Endothelial cell of umbilical vein (primary cell): ENCODE measurements at regions not wholly inside any gene's neighbourhood (a gene's known extent, or its start where the extent isn't known, plus 50 kb on each side); places are given as distances from the start of the nearest gene placed in this dataset.

Experiments used
- BruUV-seq: library from RNA; stranded (reverse); fragments of 400-500 nt; replicated peaks from 2 replicates; lab custom pipeline; 2021; lab: Mats Ljungman, UMichigan
- CTCF ChIA-PET: fragments of 300-600, 350-600 bp; sonication (Branson Sonifier 250); formaldehyde crosslinking; loops from one replicate; lab custom pipeline; 2021; ENCODE audit warnings: antibody characterized with exemption, inconsistent platforms; lab: Charles Lee
- POLR2A ChIA-PET: fragments of 300-600, 350-600 bp; sonication (Branson Sonifier 250); formaldehyde crosslinking; loops from one replicate; lab custom pipeline; 2021; ENCODE audit warnings: antibody characterized with exemption, inconsistent platforms; lab: Charles Lee
- DNase-seq: peaks from one replicate; pipeline ENCODE4 v3.0.0-alpha.2; 2011; ENCODE audit warnings: low read depth, low spot score
- FAIRE-seq: peaks from 2 replicates; lab custom pipeline; 2011; peaks lifted over from hg19 to GRCh38; lab: Jason Lieb, UNC
- H2AFZ ChIP-seq: 2 replicates; pipeline ENCODE4 v1.6.0; 2012; ENCODE audit warnings: low read depth, low read length, control low read depth, inconsistent platforms
- H3K27ac ChIP-seq: 2 replicates; pipeline ENCODE4 v1.5.1; 2011; ENCODE audit warnings: low read depth, mild to moderate bottlenecking, control low read depth, low read length, moderate library complexity; ENCODE audit not compliant: insufficient read depth
- H3K27me3 ChIP-seq, 2 experiments: 2 replicates each; pipeline versions ENCODE4 v1.6.0 to v1.6.1; 2011; ENCODE audit warnings: low read length in 2 of 2, mixed read lengths in 1 of 2; ENCODE audit not compliant: control insufficient read depth in 2 of 2, insufficient read depth in 2 of 2
- H3K36me3 ChIP-seq, 2 experiments: 2 replicates in 1 of 2; 3 replicates in 1 of 2; pipeline ENCODE4 v1.5.1; 2011; ENCODE audit warnings: low read length in 2 of 2, mild to moderate bottlenecking in 1 of 2, moderate library complexity in 1 of 2; ENCODE audit not compliant: control insufficient read depth in 2 of 2, insufficient read depth in 2 of 2; ENCODE audit errors: extremely low read depth in 1 of 2
- H3K4me1 ChIP-seq: 3 replicates; pipeline ENCODE4 v1.5.1; 2011; ENCODE audit warnings: mild to moderate bottlenecking, low read length; ENCODE audit not compliant: control insufficient read depth, insufficient read depth; ENCODE audit errors: extremely low read depth
- H3K4me2 ChIP-seq: 2 replicates; pipeline ENCODE4 v1.6.1; 2011; ENCODE audit warnings: low read length, control low read depth, mixed read lengths; ENCODE audit not compliant: insufficient read depth
- H3K4me3 ChIP-seq, 3 experiments: fragments of 200-600 bp in 1 of 3; sonication (generic), shearing (Covaris generic) in 1 of 3; replicated peaks in 1 of 3; 2 replicates each; pipeline ENCODE4 v1.5.1; 2011 to 2016; ENCODE audit warnings: control low read depth in 3 of 3, low read length in 3 of 3, mild to moderate bottlenecking in 2 of 3, inconsistent platforms in 1 of 3, low read depth in 1 of 3, moderate library complexity in 1 of 3; ENCODE audit not compliant: insufficient read depth in 1 of 3
- H3K79me2 ChIP-seq: 2 replicates; pipeline ENCODE4 v1.6.0; 2012; ENCODE audit warnings: low read length, inconsistent platforms; ENCODE audit not compliant: control insufficient read depth, insufficient read depth
- H3K9ac ChIP-seq: replicated peaks from 2 replicates; pipeline ENCODE3; 2011; ENCODE audit warnings: low read length, control low read depth; ENCODE audit not compliant: insufficient read depth; ENCODE audit errors: extremely low read depth
- H3K9me1 ChIP-seq: replicated peaks from 3 replicates; pipeline ENCODE4 v1.6.0; 2011; ENCODE audit warnings: mild to moderate bottlenecking, low read length; ENCODE audit not compliant: control insufficient read depth, insufficient read depth; ENCODE audit errors: extremely low read depth
- H3K9me3 ChIP-seq: replicated peaks from 2 replicates; pipeline ENCODE4 v1.5.1; 2012; ENCODE audit warnings: low read length, inconsistent platforms; ENCODE audit not compliant: control insufficient read depth, insufficient read depth
- H4K20me1 ChIP-seq: replicated peaks from 2 replicates; pipeline ENCODE3; 2011; ENCODE audit warnings: mild to moderate bottlenecking, low read length; ENCODE audit not compliant: control insufficient read depth, insufficient read depth; ENCODE audit errors: extremely low read depth
- EZH2 ChIP-seq: IDR thresholded peaks from 2 replicates; pipeline ENCODE4 v1.6.1; 2012; ENCODE audit warnings: borderline replicate concordance, low read depth, mild to moderate bottlenecking, moderate library complexity, low read length, inconsistent platforms; ENCODE audit not compliant: severe bottlenecking
- FOS ChIP-seq: IDR thresholded peaks from 2 replicates; pipeline ENCODE4 v1.6.1; 2011; ENCODE audit warnings: mild to moderate bottlenecking, low read length, moderate library complexity, borderline replicate concordance; ENCODE audit not compliant: insufficient read depth
- GATA2 ChIP-seq: IDR thresholded peaks from 2 replicates; pipeline ENCODE4 v1.7.0; 2011; ENCODE audit warnings: low read depth, mild to moderate bottlenecking, moderate library complexity, mixed read lengths, low read length; ENCODE audit not compliant: insufficient read length, insufficient read depth
- JUN ChIP-seq: IDR thresholded peaks from 2 replicates; pipeline ENCODE4 v1.6.1; 2011; ENCODE audit warnings: borderline replicate concordance, low read depth; ENCODE audit not compliant: insufficient read length, insufficient read depth
- MYC ChIP-seq: IDR thresholded peaks from one replicate; pipeline ENCODE4 v1.6.1; 2011; ENCODE audit warnings: mild to moderate bottlenecking, low read depth, low read length
- POLR2A ChIP-seq: IDR thresholded peaks from 2 replicates; pipeline ENCODE4 v1.6.1; 2012; ENCODE audit warnings: low read depth, mild to moderate bottlenecking, control low read depth, low read length
- POLR2AphosphoS5 ChIP-seq: IDR thresholded peaks from 2 replicates; pipeline ENCODE4 v1.6.1; 2012; ENCODE audit warnings: low read depth, mild to moderate bottlenecking, control low read depth, low read length, moderate library complexity; ENCODE audit not compliant: insufficient read depth
- dilution Hi-C: fragments of 300-500 bp; cut with MboI; formaldehyde crosslinking; loops from one replicate; pipeline ENCODE4 v1.15.0; 2019; ENCODE audit warnings: low sequenced_read_pairs; ENCODE audit not compliant: extremely low pct_ligation_motif_present
- intact Hi-C: fragments of 100-400 bp; cut with micrococcal nuclease; formaldehyde crosslinking; loops from one replicate; pipeline ENCODE4 v1.10.0; 2022
- TF ChIP-seq, protein P1 (sequence below): IDR thresholded peaks from 2 replicates; pipeline ENCODE4 v1.6.1; 2011; ENCODE audit not compliant: insufficient read depth, insufficient read length
- TF ChIP-seq, protein P2 (sequence below), 2 donors: IDR thresholded peaks; 1 replicate in 1 of 2; 2 replicates in 1 of 2; pipeline ENCODE4 v1.5.1; 2011; ENCODE audit warnings: low read length in 2 of 2, mild to moderate bottlenecking in 2 of 2, moderate library complexity in 2 of 2, control low read depth in 1 of 2, inconsistent platforms in 1 of 2, low read depth in 1 of 2; ENCODE audit not compliant: insufficient read depth in 1 of 2; ENCODE audit errors: extremely low read depth in 1 of 2

DNA sequence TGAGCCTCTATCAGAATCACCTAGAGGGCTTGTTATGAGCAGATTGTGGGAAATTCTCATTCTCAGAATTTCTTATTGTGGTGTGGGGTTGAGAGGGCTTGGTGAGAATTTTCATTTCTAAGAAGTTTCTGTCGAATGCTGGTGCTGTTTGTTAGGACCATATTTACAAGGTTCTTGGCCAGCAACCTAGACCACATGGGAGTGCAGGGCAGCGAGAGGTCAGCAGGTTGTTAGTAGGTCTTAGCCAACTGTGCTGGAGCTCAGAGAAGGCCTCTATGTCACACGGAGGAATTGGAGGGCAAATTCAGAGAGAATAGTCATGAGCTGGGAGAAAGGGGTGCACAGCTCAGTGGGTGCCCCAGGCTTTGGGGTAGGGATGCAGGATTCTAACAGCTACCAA lies 357.0 kb downstream of the LRRC70 start:
- Histone ChIP-seq H3K9me3 (no peaks in the 10 kb centered on the region), H3K4me2 (no peak overlapping the region), H3K9me1 (no peaks in the 10 kb centered on the region), H3K27me3 (no peaks in the 10 kb centered on the region), H4K20me1 (no peaks in the 10 kb centered on the region), H3K9ac (no peak overlapping the region), H2AFZ (no peak overlapping the region), H3K27ac (no peak overlapping the region), H3K4me3 (no peak overlapping the region), H3K36me3 (no peaks in the 10 kb centered on the region), H3K4me1 (peaks cover 6% of the 10 kb centered on the region), H3K79me2 (no peaks in the 10 kb centered on the region)
- intact Hi-C loops: no loop called here
- no TSS peak for BruUV-seq
- ChIA-PET CTCF (no interaction called here), POLR2A (no interaction called here)
- no peak for TF ChIP-seq FOS
- TF ChIP-seq POLR2AphosphoS5: no peak
- TF ChIP-seq, protein P1, sequence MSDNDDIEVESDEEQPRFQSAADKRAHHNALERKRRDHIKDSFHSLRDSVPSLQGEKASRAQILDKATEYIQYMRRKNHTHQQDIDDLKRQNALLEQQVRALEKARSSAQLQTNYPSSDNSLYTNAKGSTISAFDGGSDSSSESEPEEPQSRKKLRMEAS: no peak
- TF ChIP-seq, protein P2, sequence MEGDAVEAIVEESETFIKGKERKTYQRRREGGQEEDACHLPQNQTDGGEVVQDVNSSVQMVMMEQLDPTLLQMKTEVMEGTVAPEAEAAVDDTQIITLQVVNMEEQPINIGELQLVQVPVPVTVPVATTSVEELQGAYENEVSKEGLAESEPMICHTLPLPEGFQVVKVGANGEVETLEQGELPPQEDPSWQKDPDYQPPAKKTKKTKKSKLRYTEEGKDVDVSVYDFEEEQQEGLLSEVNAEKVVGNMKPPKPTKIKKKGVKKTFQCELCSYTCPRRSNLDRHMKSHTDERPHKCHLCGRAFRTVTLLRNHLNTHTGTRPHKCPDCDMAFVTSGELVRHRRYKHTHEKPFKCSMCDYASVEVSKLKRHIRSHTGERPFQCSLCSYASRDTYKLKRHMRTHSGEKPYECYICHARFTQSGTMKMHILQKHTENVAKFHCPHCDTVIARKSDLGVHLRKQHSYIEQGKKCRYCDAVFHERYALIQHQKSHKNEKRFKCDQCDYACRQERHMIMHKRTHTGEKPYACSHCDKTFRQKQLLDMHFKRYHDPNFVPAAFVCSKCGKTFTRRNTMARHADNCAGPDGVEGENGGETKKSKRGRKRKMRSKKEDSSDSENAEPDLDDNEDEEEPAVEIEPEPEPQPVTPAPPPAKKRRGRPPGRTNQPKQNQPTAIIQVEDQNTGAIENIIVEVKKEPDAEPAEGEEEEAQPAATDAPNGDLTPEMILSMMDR (IDR thresholded peaks at IDR 0.05; ENCODE audit: extremely low read depth in 1 of 2, insufficient read depth in 1 of 2, low read depth in 1 of 2, low read length in 2 of 2): no peak
- no peak for TF ChIP-seq GATA2
- no peak for TF ChIP-seq MYC
- TF ChIP-seq POLR2A: no peak
- no peak for TF ChIP-seq EZH2
- no peak for TF ChIP-seq JUN
- dilution Hi-C loops: no loop called here
- DNase-seq: no peak
- FAIRE-seq: no peak
